GM23338 (cell line): ENCODE measurements at regions not wholly inside any gene's neighbourhood (a gene's known extent, or its start where the extent isn't known, plus 50 kb on each side); places are given as distances from the start of the nearest gene placed in this dataset.

Experiments
- ATAC-seq: fragments of 200-7000 bp; cut with Tn5 transposase; 3 replicates; pipeline ENCODE4 v1.9.1; 2020
- DNase-seq: peaks from one replicate; pipeline ENCODE4 v3.0.0-alpha.2; 2015; ENCODE audit warnings: low spot score
- H2AFZ ChIP-seq: fragments of 200-600 bp; sonication (generic); 2 replicates; pipeline ENCODE4 v1.8.0; 2016; ENCODE audit warnings: antibody characterized with exemption, mild to moderate bottlenecking, moderate library complexity
- H3F3A ChIP-seq: fragments of 200-600 bp; sonication (generic); replicated peaks from 2 replicates; pipeline ENCODE4 v1.8.0; 2017; ENCODE audit warnings: antibody characterized with exemption, mixed run types, low read depth
- H3K27ac ChIP-seq: fragments of 200-600 bp; sonication (generic); 2 replicates; pipeline ENCODE4 v1.6.1; 2016; ENCODE audit warnings: low read depth
- H3K27me3 ChIP-seq: fragments of 200-600 bp; sonication (generic); 2 replicates; pipeline ENCODE4 v1.8.0; 2016; ENCODE audit warnings: mild to moderate bottlenecking, mixed run types, moderate library complexity; ENCODE audit not compliant: insufficient read depth
- H3K36me3 ChIP-seq: fragments of 200-600 bp; sonication (generic); 2 replicates; pipeline ENCODE4 v1.8.0; 2016; ENCODE audit warnings: mild to moderate bottlenecking; ENCODE audit not compliant: insufficient read depth
- H3K4me1 ChIP-seq: fragments of 200-600 bp; sonication (generic); 2 replicates; pipeline ENCODE4 v1.8.0; 2016; ENCODE audit warnings: mild to moderate bottlenecking, moderate library complexity; ENCODE audit not compliant: insufficient read depth
- H3K4me2 ChIP-seq: fragments of 200-600 bp; sonication (generic); 2 replicates; pipeline ENCODE4 v1.7.1; 2017; ENCODE audit warnings: mixed run types
- H3K4me3 ChIP-seq: fragments of 200-600 bp; sonication (generic); 2 replicates; pipeline ENCODE4 v1.6.1; 2016; ENCODE audit warnings: mixed run types
- H3K79me2 ChIP-seq: fragments of 200-600 bp; sonication (generic); replicated peaks from 2 replicates; pipeline ENCODE4 v1.8.0; 2017; ENCODE audit warnings: mild to moderate bottlenecking; ENCODE audit not compliant: insufficient read depth
- H3K9me2 ChIP-seq: fragments of 200-600 bp; sonication (generic); 2 replicates; pipeline ENCODE4 v1.8.0; 2017; ENCODE audit not compliant: insufficient read depth
- H4K20me1 ChIP-seq: fragments of 200-600 bp; sonication (generic); replicated peaks from 2 replicates; pipeline ENCODE4 v1.8.0; 2017; ENCODE audit warnings: mild to moderate bottlenecking; ENCODE audit not compliant: insufficient read depth
- H3K27ac Mint-ChIP-seq: 2 replicates; pipeline ENCODE4 v1.8.0; 2020; ENCODE audit warnings: inconsistent platforms, mild to moderate bottlenecking, moderate library complexity, mixed read lengths
- H3K27me3 Mint-ChIP-seq: 3 replicates; pipeline ENCODE4 v1.8.0; 2022; ENCODE audit warnings: low read depth, mild to moderate bottlenecking, moderate library complexity, mixed read lengths, inconsistent platforms; ENCODE audit not compliant: insufficient read depth, poor library complexity
- H3K36me3 Mint-ChIP-seq: 3 replicates; pipeline ENCODE4 v1.8.0; 2021; ENCODE audit warnings: low read depth, mild to moderate bottlenecking, inconsistent platforms, moderate library complexity, mixed read lengths
- H3K4me1 Mint-ChIP-seq: 3 replicates; pipeline ENCODE4 v1.8.0; 2020; ENCODE audit warnings: mild to moderate bottlenecking, inconsistent platforms, mixed read lengths
- H3K4me3 Mint-ChIP-seq: 3 replicates; pipeline ENCODE4 v1.8.0; 2021; ENCODE audit warnings: moderate library complexity, mild to moderate bottlenecking, inconsistent platforms, mixed read lengths
- H3K9me3 Mint-ChIP-seq: 3 replicates; pipeline ENCODE4 v1.8.0; 2020; ENCODE audit warnings: moderate library complexity, mild to moderate bottlenecking, inconsistent platforms, mixed read lengths
- CREB1 ChIP-seq: fragments of 250-450 bp; sonication (Bioruptor Pico); IDR thresholded peaks from 2 replicates; pipeline ENCODE4 v1.5.0; 2020; ENCODE audit warnings: low read depth, mild to moderate bottlenecking, moderate library complexity
- CTCF ChIP-seq, 2 experiments: fragments of 200-600 bp in 1 of 2; sonication (generic) in 1 of 2; conservative IDR thresholded peaks; 2 replicates each; pipeline versions ENCODE4 v1.5.1 to v1.6.1; 2016 to 2017; ENCODE audit warnings: antibody characterized with exemption in 2 of 2, low read depth in 2 of 2, mild to moderate bottlenecking in 2 of 2, moderate library complexity in 1 of 2
- EZH2 ChIP-seq: fragments of 200-600 bp; sonication (generic); IDR thresholded peaks from one replicate; pipeline ENCODE4 v1.8.0; 2017; ENCODE audit warnings: antibody characterized with exemption, mild to moderate bottlenecking, low read depth; ENCODE audit not compliant: unreplicated experiment
- EZH2phosphoT487 ChIP-seq: fragments of 200-600 bp; sonication (generic); IDR thresholded peaks from one replicate; pipeline ENCODE4 v1.8.1; 2018; ENCODE audit warnings: antibody characterized with exemption; ENCODE audit not compliant: unreplicated experiment
- JUNB ChIP-seq: IDR thresholded peaks from one replicate; pipeline ENCODE4 v1.6.1; 2016; ENCODE audit warnings: antibody characterized with exemption; ENCODE audit not compliant: unreplicated experiment
- NANOG ChIP-seq: IDR thresholded peaks from 2 replicates; pipeline ENCODE4 v1.6.1; 2016; ENCODE audit warnings: antibody characterized with exemption, borderline replicate concordance
- POLR2AphosphoS5 ChIP-seq: IDR thresholded peaks from 2 replicates; pipeline ENCODE4 v1.6.1; 2016; ENCODE audit warnings: antibody characterized with exemption, low read depth
- REST ChIP-seq: IDR thresholded peaks from one replicate; pipeline ENCODE4 v1.6.1; 2018; ENCODE audit warnings: antibody characterized with exemption; ENCODE audit not compliant: unreplicated experiment
- STAT1 ChIP-seq: IDR thresholded peaks from one replicate; pipeline ENCODE4 v1.6.1; 2016; ENCODE audit warnings: antibody characterized with exemption; ENCODE audit not compliant: unreplicated experiment
- ZNF114 ChIP-seq: fragments of 250-450 bp; sonication (Bioruptor Pico); IDR thresholded peaks from 2 replicates; pipeline ENCODE4 v1.5.0; 2020; ENCODE audit warnings: mild to moderate bottlenecking, moderate library complexity
- ZNF331 ChIP-seq: fragments of 250-450 bp; sonication (Bioruptor Pico); IDR thresholded peaks from 2 replicates; pipeline ENCODE4 v1.5.0; 2020; ENCODE audit warnings: low read depth, mild to moderate bottlenecking, moderate library complexity
- TF ChIP-seq, protein P1 (sequence below): fragments of 250-450 bp; sonication (Bioruptor Pico); IDR thresholded peaks from 2 replicates; pipeline ENCODE4 v1.5.0; 2020; ENCODE audit warnings: mild to moderate bottlenecking, moderate library complexity
- TF ChIP-seq, protein P2 (sequence below): IDR thresholded peaks from 2 replicates; pipeline ENCODE4 v1.6.1; 2016; ENCODE audit warnings: antibody characterized with exemption

DNA sequence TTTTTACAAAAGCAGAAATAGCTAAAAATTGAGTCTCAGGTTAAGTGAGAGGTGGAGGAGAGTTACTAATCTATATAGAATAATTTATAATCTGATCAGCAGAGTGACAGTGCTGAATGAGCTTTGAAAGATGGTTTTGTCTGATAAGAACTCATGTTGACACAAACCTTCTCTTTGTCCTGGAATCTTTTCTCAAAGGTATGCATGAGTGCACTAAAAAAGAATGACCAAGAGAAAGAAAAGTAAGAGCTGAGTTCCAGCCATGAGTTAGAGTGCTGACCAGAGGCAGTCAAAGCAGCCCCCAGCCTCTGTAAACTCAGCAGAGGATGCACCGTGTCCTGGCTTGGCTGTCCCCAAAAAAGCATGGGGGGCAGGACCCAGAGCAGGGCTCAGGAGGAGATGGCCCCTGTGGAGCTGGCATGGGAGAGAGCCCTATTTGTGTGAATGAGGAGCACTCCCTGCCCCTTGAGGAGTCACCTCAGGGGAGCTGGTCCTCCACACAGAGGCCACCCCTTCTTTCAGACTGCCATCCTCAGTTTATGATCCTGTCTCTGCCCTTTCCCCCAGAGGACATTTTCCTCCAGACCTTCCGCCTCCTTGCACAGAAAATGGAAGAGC, 129.8 kb downstream of the SEC23A start:
- Histone ChIP-seq H3K36me3 (no peaks in the 10 kb centered on the region), H3K27me3 (no peaks in the 10 kb centered on the region), H3F3A (no peaks in the 10 kb centered on the region), H3K4me1 (no peaks in the 10 kb centered on the region), H3K4me3 (no peak overlapping the region), H3K27ac (no peak overlapping the region), H4K20me1 (no peaks in the 10 kb centered on the region), H3K9me2 (peaks cover 6% of the 10 kb centered on the region; the same call in 1 of the 2 replicates), H3K4me2 (no peak overlapping the region), H2AFZ (no peak overlapping the region), H3K79me2 (no peaks in the 10 kb centered on the region)
- Mint-ChIP-seq H3K9me3 (peaks cover 6% of the 10 kb centered on the region; the same call in 2 of the 3 replicates), H3K4me1 (no peaks in the 10 kb centered on the region), H3K27ac (no peak overlapping the region), H3K27me3 (no peaks in the 10 kb centered on the region), H3K36me3 (no peaks in the 10 kb centered on the region; the same call in 2 of the 3 replicates), H3K4me3 (no peak overlapping the region)
- TF ChIP-seq EZH2phosphoT487 (no peak), REST (no peak), EZH2 (no peak), ZNF114 (CRISPR knock-in tag) (no peak), POLR2AphosphoS5 (no peak), CTCF (conservative IDR thresholded peaks at IDR 0.05; ENCODE audit: low read depth in 2 of 2) (no peak), NANOG (no peak), ZNF331 (CRISPR knock-in tag) (no peak), CREB1 (CRISPR knock-in tag) (no peak), JUNB (no peak), STAT1 (no peak)
- TF ChIP-seq, protein P1, sequence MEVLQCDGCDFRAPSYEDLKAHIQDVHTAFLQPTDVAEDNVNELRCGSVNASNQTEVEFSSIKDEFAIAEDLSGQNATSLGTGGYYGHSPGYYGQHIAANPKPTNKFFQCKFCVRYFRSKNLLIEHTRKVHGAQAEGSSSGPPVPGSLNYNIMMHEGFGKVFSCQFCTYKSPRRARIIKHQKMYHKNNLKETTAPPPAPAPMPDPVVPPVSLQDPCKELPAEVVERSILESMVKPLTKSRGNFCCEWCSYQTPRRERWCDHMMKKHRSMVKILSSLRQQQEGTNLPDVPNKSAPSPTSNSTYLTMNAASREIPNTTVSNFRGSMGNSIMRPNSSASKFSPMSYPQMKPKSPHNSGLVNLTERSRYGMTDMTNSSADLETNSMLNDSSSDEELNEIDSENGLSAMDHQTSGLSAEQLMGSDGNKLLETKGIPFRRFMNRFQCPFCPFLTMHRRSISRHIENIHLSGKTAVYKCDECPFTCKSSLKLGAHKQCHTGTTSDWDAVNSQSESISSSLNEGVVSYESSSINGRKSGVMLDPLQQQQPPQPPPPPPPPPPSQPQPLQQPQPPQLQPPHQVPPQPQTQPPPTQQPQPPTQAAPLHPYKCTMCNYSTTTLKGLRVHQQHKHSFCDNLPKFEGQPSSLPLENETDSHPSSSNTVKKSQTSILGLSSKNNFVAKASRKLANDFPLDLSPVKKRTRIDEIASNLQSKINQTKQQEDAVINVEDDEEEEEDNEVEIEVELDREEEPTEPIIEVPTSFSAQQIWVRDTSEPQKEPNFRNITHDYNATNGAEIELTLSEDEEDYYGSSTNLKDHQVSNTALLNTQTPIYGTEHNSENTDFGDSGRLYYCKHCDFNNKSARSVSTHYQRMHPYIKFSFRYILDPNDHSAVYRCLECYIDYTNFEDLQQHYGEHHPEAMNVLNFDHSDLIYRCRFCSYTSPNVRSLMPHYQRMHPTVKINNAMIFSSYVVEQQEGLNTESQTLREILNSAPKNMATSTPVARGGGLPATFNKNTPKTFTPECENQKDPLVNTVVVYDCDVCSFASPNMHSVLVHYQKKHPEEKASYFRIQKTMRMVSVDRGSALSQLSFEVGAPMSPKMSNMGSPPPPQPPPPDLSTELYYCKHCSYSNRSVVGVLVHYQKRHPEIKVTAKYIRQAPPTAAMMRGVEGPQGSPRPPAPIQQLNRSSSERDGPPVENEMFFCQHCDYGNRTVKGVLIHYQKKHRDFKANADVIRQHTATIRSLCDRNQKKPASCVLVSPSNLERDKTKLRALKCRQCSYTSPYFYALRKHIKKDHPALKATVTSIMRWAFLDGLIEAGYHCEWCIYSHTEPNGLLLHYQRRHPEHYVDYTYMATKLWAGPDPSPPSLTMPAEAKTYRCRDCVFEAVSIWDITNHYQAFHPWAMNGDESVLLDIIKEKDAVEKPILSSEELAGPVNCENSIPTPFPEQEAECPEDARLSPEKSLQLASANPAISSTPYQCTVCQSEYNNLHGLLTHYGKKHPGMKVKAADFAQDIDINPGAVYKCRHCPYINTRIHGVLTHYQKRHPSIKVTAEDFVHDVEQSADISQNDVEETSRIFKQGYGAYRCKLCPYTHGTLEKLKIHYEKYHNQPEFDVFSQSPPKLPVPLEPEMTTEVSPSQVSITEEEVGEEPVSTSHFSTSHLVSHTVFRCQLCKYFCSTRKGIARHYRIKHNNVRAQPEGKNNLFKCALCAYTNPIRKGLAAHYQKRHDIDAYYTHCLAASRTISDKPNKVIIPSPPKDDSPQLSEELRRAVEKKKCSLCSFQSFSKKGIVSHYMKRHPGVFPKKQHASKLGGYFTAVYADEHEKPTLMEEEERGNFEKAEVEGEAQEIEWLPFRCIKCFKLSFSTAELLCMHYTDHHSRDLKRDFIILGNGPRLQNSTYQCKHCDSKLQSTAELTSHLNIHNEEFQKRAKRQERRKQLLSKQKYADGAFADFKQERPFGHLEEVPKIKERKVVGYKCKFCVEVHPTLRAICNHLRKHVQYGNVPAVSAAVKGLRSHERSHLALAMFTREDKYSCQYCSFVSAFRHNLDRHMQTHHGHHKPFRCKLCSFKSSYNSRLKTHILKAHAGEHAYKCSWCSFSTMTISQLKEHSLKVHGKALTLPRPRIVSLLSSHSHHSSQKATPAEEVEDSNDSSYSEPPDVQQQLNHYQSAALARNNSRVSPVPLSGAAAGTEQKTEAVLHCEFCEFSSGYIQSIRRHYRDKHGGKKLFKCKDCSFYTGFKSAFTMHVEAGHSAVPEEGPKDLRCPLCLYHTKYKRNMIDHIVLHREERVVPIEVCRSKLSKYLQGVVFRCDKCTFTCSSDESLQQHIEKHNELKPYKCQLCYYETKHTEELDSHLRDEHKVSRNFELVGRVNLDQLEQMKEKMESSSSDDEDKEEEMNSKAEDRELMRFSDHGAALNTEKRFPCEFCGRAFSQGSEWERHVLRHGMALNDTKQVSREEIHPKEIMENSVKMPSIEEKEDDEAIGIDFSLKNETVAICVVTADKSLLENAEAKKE (CRISPR knock-in tag) = no peak
- TF ChIP-seq, protein P2, sequence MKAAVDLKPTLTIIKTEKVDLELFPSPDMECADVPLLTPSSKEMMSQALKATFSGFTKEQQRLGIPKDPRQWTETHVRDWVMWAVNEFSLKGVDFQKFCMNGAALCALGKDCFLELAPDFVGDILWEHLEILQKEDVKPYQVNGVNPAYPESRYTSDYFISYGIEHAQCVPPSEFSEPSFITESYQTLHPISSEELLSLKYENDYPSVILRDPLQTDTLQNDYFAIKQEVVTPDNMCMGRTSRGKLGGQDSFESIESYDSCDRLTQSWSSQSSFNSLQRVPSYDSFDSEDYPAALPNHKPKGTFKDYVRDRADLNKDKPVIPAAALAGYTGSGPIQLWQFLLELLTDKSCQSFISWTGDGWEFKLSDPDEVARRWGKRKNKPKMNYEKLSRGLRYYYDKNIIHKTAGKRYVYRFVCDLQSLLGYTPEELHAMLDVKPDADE = no peak
- ATAC-seq (no peak), DNase-seq (no peak)
